NB4 (cell line): ENCODE measurements at regions not wholly inside any gene's neighbourhood (a gene's known extent, or its start where the extent isn't known, plus 50 kb on each side); places are given as distances from the start of the nearest gene placed in this dataset.

Experiments used
- CTCF ChIP-seq: IDR thresholded peaks from one replicate; pipeline ENCODE4 v1.5.1; 2012; ENCODE audit warnings: low read depth, low read length
- MYC ChIP-seq: IDR thresholded peaks from 2 replicates; pipeline ENCODE4 v1.6.1; 2011; ENCODE audit warnings: low read depth, low read length
- POLR2A ChIP-seq: IDR thresholded peaks from 2 replicates; pipeline ENCODE4 v1.6.1; 2011; ENCODE audit warnings: mild to moderate bottlenecking; ENCODE audit not compliant: insufficient read length; ENCODE audit errors: extremely low read depth
- TF ChIP-seq, protein P1 (sequence below): IDR thresholded peaks from 2 replicates; pipeline ENCODE4 v1.6.1; 2011; ENCODE audit warnings: low read depth, low read length

DNA sequence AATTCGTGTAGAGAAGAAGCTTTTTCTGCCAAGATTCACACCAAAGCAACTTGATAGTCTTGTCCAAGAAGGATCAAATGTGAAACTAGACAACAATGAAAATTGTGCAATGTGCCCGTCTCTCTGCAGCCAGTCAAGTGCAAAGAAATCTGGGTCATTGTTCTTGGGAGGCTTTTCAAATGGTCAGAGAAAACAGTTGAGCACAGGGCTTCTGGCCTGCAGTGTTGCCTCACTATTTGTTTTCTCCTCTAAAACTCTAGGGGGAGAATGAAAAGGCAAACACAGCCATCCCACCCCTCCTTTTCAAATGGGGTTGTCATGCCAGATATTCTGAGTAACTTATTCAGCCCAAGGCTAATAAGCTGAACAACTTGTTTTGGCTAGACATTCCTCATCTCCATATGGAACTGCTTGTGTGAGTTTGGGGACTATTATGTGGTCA, 417.6 kb upstream of the CDIN1 start:
- no peak for TF ChIP-seq CTCF
- no peak for TF ChIP-seq POLR2A
- TF ChIP-seq, protein P1, sequence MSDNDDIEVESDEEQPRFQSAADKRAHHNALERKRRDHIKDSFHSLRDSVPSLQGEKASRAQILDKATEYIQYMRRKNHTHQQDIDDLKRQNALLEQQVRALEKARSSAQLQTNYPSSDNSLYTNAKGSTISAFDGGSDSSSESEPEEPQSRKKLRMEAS = no peak
- no peak for TF ChIP-seq MYC
